Mucosa of rectum (tissue), 2 donors: ENCODE measurements at regions not wholly inside any gene's neighbourhood (a gene's known extent, or its start where the extent isn't known, plus 50 kb on each side); places are given as distances from the start of the nearest gene placed in this dataset.
"Not testable (repeated sequence)": the region's sequence is repeated elsewhere in the genome, so short reads cannot be mapped to it uniquely, and the experiment has no call there.

ENCODE experiments used
- H3K27ac ChIP-seq, 2 donors: one replicate each; pipeline ENCODE4 v1.7.0; 2013; ENCODE audit warnings: inconsistent platforms in 2 of 2, low read depth in 2 of 2, low read length in 2 of 2
- H3K27me3 ChIP-seq, 2 donors: one replicate each; pipeline ENCODE4 v1.7.0; 2013; ENCODE audit warnings: low read length in 2 of 2; ENCODE audit not compliant: control insufficient read depth in 2 of 2, insufficient read depth in 2 of 2
- H3K36me3 ChIP-seq, 2 donors: one replicate each; pipeline ENCODE4 v1.7.0; 2013; ENCODE audit warnings: low read length in 2 of 2; ENCODE audit not compliant: control insufficient read depth in 2 of 2, insufficient read depth in 2 of 2
- H3K4me1 ChIP-seq, 2 donors: one replicate each; pipeline ENCODE4 v1.7.0; 2013; ENCODE audit warnings: low read length in 2 of 2, mild to moderate bottlenecking in 1 of 2; ENCODE audit not compliant: control insufficient read depth in 2 of 2, insufficient read depth in 2 of 2
- H3K4me3 ChIP-seq, 2 donors: one replicate each; pipeline ENCODE4 v1.7.0; 2013; ENCODE audit warnings: low read length in 2 of 2
- H3K9ac ChIP-seq, 2 donors: one replicate each; pipeline ENCODE4 v1.7.0; 2013; ENCODE audit warnings: low read length in 2 of 2, low read depth in 1 of 2, mild to moderate bottlenecking in 1 of 2
- H3K9me3 ChIP-seq, 2 donors: one replicate each; pipeline ENCODE4 v1.7.0; 2013; ENCODE audit warnings: low read length in 2 of 2; ENCODE audit not compliant: control insufficient read depth in 2 of 2
- donor health status: healthy.
- donor health status: Normal muscosa, but diverticular disease.

- not testable (repeated sequence) for H3K4me1 ChIP-seq, H3K9me3 ChIP-seq, H3K9ac ChIP-seq, H3K36me3 ChIP-seq, H3K4me3 ChIP-seq, H3K27ac ChIP-seq, H3K27me3 ChIP-seq
Observed at GRCh38 chr5:124836314-124836713, 89.9 kb upstream of the ZNF608 start.

- no peaks in the 10 kb centered on the region for H3K27me3 ChIP-seq
- no peaks in the 10 kb centered on the region for H3K36me3 ChIP-seq
- no peaks in the 10 kb centered on the region for H3K4me1 ChIP-seq
- H3K9me3 ChIP-seq, result no peaks in the 10 kb centered on the region
- no peak overlapping the region for H3K9ac ChIP-seq
- no peak overlapping the region for H3K4me3 ChIP-seq
- no peak overlapping the region for H3K27ac ChIP-seq
Observed at GRCh38 chr5:124839371-124839998, 93.0 kb upstream of the ZNF608 start.

- Histone ChIP-seq H3K4me1 (no peaks in the 10 kb centered on the region), H3K27me3 (no peaks in the 10 kb centered on the region), H3K9me3 (no peaks in the 10 kb centered on the region), H3K9ac (no peak overlapping the region), H3K36me3 (no peaks in the 10 kb centered on the region), H3K27ac (no peak overlapping the region), H3K4me3 (no peak overlapping the region)
Observed at GRCh38 chr5:124841829-124842712, 95.6 kb upstream of the ZNF608 start.

GRCh38 chr5:124842725-124843595, 96.5 kb upstream of the ZNF608 start:
- Histone ChIP-seq H3K27me3 (no peaks in the 10 kb centered on the region), H3K27ac (no peak overlapping the region), H3K4me1 (no peaks in the 10 kb centered on the region), H3K9me3 (no peaks in the 10 kb centered on the region), H3K9ac (no peak overlapping the region), H3K36me3 (no peaks in the 10 kb centered on the region), H3K4me3 (no peak overlapping the region)

GRCh38 chr5:124843596-124843899, 97.1 kb upstream of the ZNF608 start:
- Histone ChIP-seq H3K9ac (no peak overlapping the region), H3K36me3 (no peaks in the 10 kb centered on the region), H3K9me3 (no peaks in the 10 kb centered on the region), H3K4me1 (no peaks in the 10 kb centered on the region), H3K27ac (no peak overlapping the region), H3K27me3 (no peaks in the 10 kb centered on the region), H3K4me3 (no peak overlapping the region)

GRCh38 chr5:124844371-124844920, 98.0 kb upstream of the ZNF608 start:
- H3K27me3 ChIP-seq, result no peaks in the 10 kb centered on the region
- no peaks in the 10 kb centered on the region for H3K4me1 ChIP-seq
- H3K4me3 ChIP-seq, result no peak overlapping the region

GRCh38 chr5:124847907-124848306, 101.5 kb upstream of the ZNF608 start:
- Histone ChIP-seq H3K27ac (no peak overlapping the region), H3K4me1 (no peaks in the 10 kb centered on the region)

More at GRCh38 chr5:124844371-124844920, 98.0 kb upstream of the ZNF608 start:
- Histone ChIP-seq H3K36me3 (no peaks in the 10 kb centered on the region), H3K9me3 (no peaks in the 10 kb centered on the region), H3K9ac (no peak overlapping the region), H3K27ac (no peak overlapping the region)

GRCh38 chr5:124849774-124850173, 103.3 kb upstream of the ZNF608 start:
- H3K9ac ChIP-seq, result no peak overlapping the region
- no peak overlapping the region for H3K4me3 ChIP-seq
- H3K27ac ChIP-seq, result no peak overlapping the region
- H3K9me3 ChIP-seq, result no peaks in the 10 kb centered on the region
- no peaks in the 10 kb centered on the region for H3K36me3 ChIP-seq
- H3K4me1 ChIP-seq, result no peaks in the 10 kb centered on the region
- H3K27me3 ChIP-seq, result no peaks in the 10 kb centered on the region

More at GRCh38 chr5:124847907-124848306, 101.5 kb upstream of the ZNF608 start:
- Histone ChIP-seq H3K9ac (no peak overlapping the region), H3K9me3 (no peaks in the 10 kb centered on the region), H3K36me3 (no peaks in the 10 kb centered on the region), H3K27me3 (no peaks in the 10 kb centered on the region), H3K4me3 (no peak overlapping the region)

- Histone ChIP-seq H3K27me3 (no peaks in the 10 kb centered on the region), H3K9ac (no peak overlapping the region), H3K27ac (no peak overlapping the region), H3K36me3 (no peaks in the 10 kb centered on the region), H3K4me3 (no peak overlapping the region), H3K9me3 (no peaks in the 10 kb centered on the region), H3K4me1 (no peaks in the 10 kb centered on the region)
Observed at GRCh38 chr5:124856726-124857125, 110.3 kb upstream of the ZNF608 start.

- H3K4me3 ChIP-seq, result no peak overlapping the region
- no peak overlapping the region for H3K27ac ChIP-seq
- H3K36me3 ChIP-seq, result no peaks in the 10 kb centered on the region
- no peaks in the 10 kb centered on the region for H3K4me1 ChIP-seq
- H3K27me3 ChIP-seq, result no peaks in the 10 kb centered on the region
- no peaks in the 10 kb centered on the region for H3K9me3 ChIP-seq
- H3K9ac ChIP-seq, result no peak overlapping the region
Observed at GRCh38 chr5:124858612-124859011, 112.2 kb upstream of the ZNF608 start.
